Stimulated activated CD8-positive, alpha-beta memory T cell treated with anti-CD3 and anti-CD28 coated beads, Interleukin-7, amount 100 ng/mL, for 1 hour (primary cell): ENCODE measurements at regions not wholly inside any gene's neighbourhood (a gene's known extent, or its start where the extent isn't known, plus 50 kb on each side); places are given as distances from the start of the nearest gene placed in this dataset.
A peak's percentile ranks its signal among the peaks of the same experiment; 100 is the strongest.

ENCODE experiments used
- DNase-seq, 2 donors: peaks; one replicate each; pipeline ENCODE4 v3.0.0-alpha.2; 2020; ENCODE audit warnings: low read depth in 2 of 2

GRCh38 chr19:32201211-32201610 lies 144.2 kb upstream of the ZNF507 start:
- no peak for DNase-seq

- no peak for DNase-seq
Observed at GRCh38 chr19:32201636-32202051, 143.8 kb upstream of the ZNF507 start.

- DNase-seq = no peak
Observed at GRCh38 chr19:32202244-32202643, 143.2 kb upstream of the ZNF507 start.

- DNase-seq = no peak
Observed at GRCh38 chr19:32203161-32203560, 142.2 kb upstream of the ZNF507 start.

- no peak for DNase-seq
Observed at GRCh38 chr19:32206065-32206464, 139.3 kb upstream of the ZNF507 start.

- no peak for DNase-seq
Observed at GRCh38 chr19:32208060-32208459, 137.3 kb upstream of the ZNF507 start.

- DNase-seq = no peak
Observed at GRCh38 chr19:32219392-32219791, 126.0 kb upstream of the ZNF507 start.

GRCh38 chr19:32219881-32220472 lies 125.4 kb upstream of the ZNF507 start:
- no peak for DNase-seq

GRCh38 chr19:32220951-32221350 lies 124.5 kb upstream of the ZNF507 start:
- DNase-seq = no peak

- no peak for DNase-seq
Observed at GRCh38 chr19:32222556-32222955, 122.9 kb upstream of the ZNF507 start.

GRCh38 chr19:32223106-32223505 lies 122.3 kb upstream of the ZNF507 start:
- DNase-seq = no peak

GRCh38 chr19:32223595-32224370 lies 121.6 kb upstream of the ZNF507 start:
- no peak for DNase-seq

- DNase-seq = peak in 1 of 2 donors; percentile 42
Observed at GRCh38 chr19:32224371-32225244, 120.8 kb upstream of the ZNF507 start.

GRCh38 chr19:32227561-32228165 lies 117.7 kb upstream of the ZNF507 start:
- no peak for DNase-seq

GRCh38 chr19:32230441-32230840 lies 115.0 kb upstream of the ZNF507 start:
- no peak for DNase-seq

GRCh38 chr19:32231020-32231419 lies 114.4 kb upstream of the ZNF507 start:
- no peak for DNase-seq

GRCh38 chr19:32231691-32232090 lies 113.7 kb upstream of the ZNF507 start:
- no peak for DNase-seq

GRCh38 chr19:32232449-32232848 lies 113.0 kb upstream of the ZNF507 start:
- no peak for DNase-seq

- no peak for DNase-seq
Observed at GRCh38 chr19:32233091-32233490, 112.3 kb upstream of the ZNF507 start.

GRCh38 chr19:32233885-32234284 lies 111.5 kb upstream of the ZNF507 start:
- DNase-seq = no peak

- no peak for DNase-seq
Observed at GRCh38 chr19:32234663-32235217, 110.7 kb upstream of the ZNF507 start.

GRCh38 chr19:32238076-32238475 lies 107.3 kb upstream of the ZNF507 start:
- no peak for DNase-seq
